ENCODE measurements at regions not wholly inside any gene's neighbourhood (a gene's known extent, or its start where the extent isn't known, plus 50 kb on each side); places are given as distances from the start of the nearest gene placed in this dataset.
A peak's percentile ranks its signal among the peaks of the same experiment; 100 is the strongest.

GRCh38 chr15:46304321-46304720 lies 669.5 kb downstream of the SQOR start:
- no peak overlapping the region for H3K4me3 ChIP-seq (ENCODE audit: low read depth, low read length)
- DNase-seq (ENCODE audit: low read depth), result no peak
- TF ChIP-seq CTCF (IDR thresholded peaks at IDR 0.05; ENCODE audit: insufficient read depth, low read depth, low read length, missing control alignments), result peak; percentile 31

GRCh38 chr15:46307746-46308145 lies 672.9 kb downstream of the SQOR start:
- no peak for TF ChIP-seq CTCF (IDR thresholded peaks at IDR 0.05; ENCODE audit: insufficient read depth, low read depth, low read length, missing control alignments)
- no peak for DNase-seq (ENCODE audit: low read depth)

GRCh38 chr15:46309914-46310313 lies 675.1 kb downstream of the SQOR start:
- no peak overlapping the region for H3K4me3 ChIP-seq (ENCODE audit: low read depth, low read length)
- DNase-seq (ENCODE audit: low read depth), result peak; percentile 28
- TF ChIP-seq CTCF (IDR thresholded peaks at IDR 0.05; ENCODE audit: insufficient read depth, low read depth, low read length, missing control alignments), result no peak

More at GRCh38 chr15:46307746-46308145, 672.9 kb downstream of the SQOR start:
- no peak overlapping the region for H3K4me3 ChIP-seq (ENCODE audit: low read depth, low read length)

DNA sequence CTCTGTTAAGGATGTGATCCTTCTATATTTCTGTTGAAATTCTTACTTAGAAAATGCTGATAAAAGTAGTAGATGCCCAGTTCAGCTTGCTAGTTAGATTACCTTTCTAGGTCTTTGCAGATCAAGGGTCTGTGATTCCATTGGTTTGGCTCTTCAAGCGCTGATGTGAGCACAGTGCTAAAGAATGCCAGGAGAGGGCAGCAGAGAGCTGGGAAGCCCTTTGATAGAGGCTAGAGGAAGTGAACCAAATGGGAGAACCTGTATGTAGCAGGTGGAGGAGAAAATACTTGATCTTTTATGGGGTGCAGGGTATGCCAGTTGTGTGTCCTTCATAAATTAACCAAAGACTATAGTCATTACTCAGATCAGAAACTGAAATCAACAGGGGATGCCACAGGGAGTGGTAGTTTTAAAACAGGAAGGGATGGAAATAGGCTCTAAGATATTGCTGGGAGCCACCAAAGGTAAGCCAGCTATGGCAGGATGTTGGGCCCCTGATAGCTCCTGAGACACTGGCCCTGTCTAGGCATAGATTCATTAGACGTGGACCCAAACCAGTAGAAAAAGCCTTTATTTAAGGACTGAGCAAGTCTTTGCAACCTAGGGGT lies 677.4 kb downstream of the SQOR start:
- H3K4me3 ChIP-seq (ENCODE audit: low read depth, low read length), result no peak overlapping the region
- peak; percentile 77 for DNase-seq (ENCODE audit: low read depth)
- peak; percentile 86 for TF ChIP-seq CTCF (IDR thresholded peaks at IDR 0.05; ENCODE audit: insufficient read depth, low read depth, low read length, missing control alignments)

DNA sequence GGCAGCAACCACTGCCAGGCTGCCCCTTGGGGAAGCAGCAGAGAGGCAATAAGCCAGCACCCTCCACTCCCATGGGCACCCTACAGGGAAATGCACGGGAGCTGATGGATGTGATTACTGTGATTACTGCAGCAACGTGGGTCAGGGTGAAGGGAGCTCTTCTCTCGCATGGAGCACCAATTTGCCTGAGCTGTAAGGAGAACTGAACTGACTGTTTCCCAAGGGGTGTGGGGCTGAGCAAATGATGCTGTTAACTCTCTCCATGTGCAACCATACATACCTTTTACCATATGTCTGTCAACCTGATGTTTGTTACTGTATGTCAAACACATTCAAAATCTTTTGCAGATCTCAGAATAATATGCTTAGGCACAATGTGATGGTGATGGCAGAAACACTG lies 680.6 kb downstream of the SQOR start:
- H3K4me3 ChIP-seq (ENCODE audit: low read depth, low read length), result no peak overlapping the region
- no peak for TF ChIP-seq CTCF (IDR thresholded peaks at IDR 0.05; ENCODE audit: insufficient read depth, low read depth, low read length, missing control alignments)
- no peak for DNase-seq (ENCODE audit: low read depth)

- H3K4me3 ChIP-seq (ENCODE audit: low read depth, low read length), result no peak overlapping the region
- no peak for TF ChIP-seq CTCF (IDR thresholded peaks at IDR 0.05; ENCODE audit: insufficient read depth, low read depth, low read length, missing control alignments)
- DNase-seq (ENCODE audit: low read depth), result no peak
Measured at GRCh38 chr15:46316024-46316423, 681.2 kb downstream of the SQOR start.

GRCh38 chr15:46317029-46317428 lies 682.2 kb downstream of the SQOR start:
- H3K4me3 ChIP-seq (ENCODE audit: low read depth, low read length), result no peak overlapping the region
- TF ChIP-seq CTCF (IDR thresholded peaks at IDR 0.05; ENCODE audit: insufficient read depth, low read depth, low read length, missing control alignments), result no peak

More at GRCh38 chr15:46317029-46317428, 682.2 kb downstream of the SQOR start:
- no peak for DNase-seq (ENCODE audit: low read depth)
